ENCODE measurements at regions not wholly inside any gene's neighbourhood (a gene's known extent, or its start where the extent isn't known, plus 50 kb on each side); places are given as distances from the start of the nearest gene placed in this dataset.

DNA sequence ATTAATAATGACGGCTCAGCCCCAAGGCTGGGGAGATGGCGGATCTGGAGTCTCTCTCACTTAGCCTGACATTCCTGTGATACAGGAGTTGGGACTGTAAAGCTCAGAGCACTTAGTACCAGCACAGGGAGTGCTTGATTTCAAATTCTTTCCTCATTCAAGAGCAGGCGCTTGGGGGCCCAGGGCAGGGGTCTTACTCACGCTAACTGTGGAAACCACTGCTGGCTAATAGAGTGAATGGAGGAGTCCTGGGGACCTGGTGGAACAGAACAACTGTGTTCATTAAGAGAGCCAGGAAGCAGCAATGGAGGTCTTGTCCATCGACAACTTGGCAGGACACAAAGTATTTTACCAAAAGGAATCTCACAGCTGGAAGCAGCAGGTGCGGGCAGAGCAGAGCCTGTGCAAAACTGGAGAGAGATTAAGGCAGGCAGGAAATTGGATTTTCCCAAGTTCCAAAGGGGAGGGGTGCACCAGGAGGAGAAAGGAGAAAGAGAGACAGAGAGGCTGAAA, 358.9 kb downstream of the TNS1 start:
- TF ChIP-seq, protein P1, sequence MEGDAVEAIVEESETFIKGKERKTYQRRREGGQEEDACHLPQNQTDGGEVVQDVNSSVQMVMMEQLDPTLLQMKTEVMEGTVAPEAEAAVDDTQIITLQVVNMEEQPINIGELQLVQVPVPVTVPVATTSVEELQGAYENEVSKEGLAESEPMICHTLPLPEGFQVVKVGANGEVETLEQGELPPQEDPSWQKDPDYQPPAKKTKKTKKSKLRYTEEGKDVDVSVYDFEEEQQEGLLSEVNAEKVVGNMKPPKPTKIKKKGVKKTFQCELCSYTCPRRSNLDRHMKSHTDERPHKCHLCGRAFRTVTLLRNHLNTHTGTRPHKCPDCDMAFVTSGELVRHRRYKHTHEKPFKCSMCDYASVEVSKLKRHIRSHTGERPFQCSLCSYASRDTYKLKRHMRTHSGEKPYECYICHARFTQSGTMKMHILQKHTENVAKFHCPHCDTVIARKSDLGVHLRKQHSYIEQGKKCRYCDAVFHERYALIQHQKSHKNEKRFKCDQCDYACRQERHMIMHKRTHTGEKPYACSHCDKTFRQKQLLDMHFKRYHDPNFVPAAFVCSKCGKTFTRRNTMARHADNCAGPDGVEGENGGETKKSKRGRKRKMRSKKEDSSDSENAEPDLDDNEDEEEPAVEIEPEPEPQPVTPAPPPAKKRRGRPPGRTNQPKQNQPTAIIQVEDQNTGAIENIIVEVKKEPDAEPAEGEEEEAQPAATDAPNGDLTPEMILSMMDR (IDR thresholded peaks at IDR 0.05), result no peak
- TF ChIP-seq TCF7L2 (IDR thresholded peaks at IDR 0.05; ENCODE audit: low read depth, low read length), result no peak
- no peak for TF ChIP-seq POLR2AphosphoS5 (IDR thresholded peaks at IDR 0.05; ENCODE audit: low read depth, low read length)

Data from Panc1 (cell line).